22Rv1 (cell line): ENCODE measurements at regions not wholly inside any gene's neighbourhood (a gene's known extent, or its start where the extent isn't known, plus 50 kb on each side); places are given as distances from the start of the nearest gene placed in this dataset.

ENCODE experiments used
- CTCF ChIP-seq: fragments of 450-650 bp; IDR thresholded peaks from 2 replicates; pipeline ENCODE4 v1.5.1; 2017; ENCODE audit warnings: mild to moderate bottlenecking
- ZFX ChIP-seq: fragments of 450-650 bp; IDR thresholded peaks from 2 replicates; pipeline ENCODE4 v1.6.1; 2017; ENCODE audit warnings: antibody characterized with exemption, borderline replicate concordance

GRCh38 chrX:39313146-39313545 is 511.9 kb downstream of the MID1IP1 start:
- TF ChIP-seq CTCF (no peak), ZFX (no peak)
